ENCODE measurements at regions not wholly inside any gene's neighbourhood (a gene's known extent, or its start where the extent isn't known, plus 50 kb on each side); places are given as distances from the start of the nearest gene placed in this dataset.

DNA sequence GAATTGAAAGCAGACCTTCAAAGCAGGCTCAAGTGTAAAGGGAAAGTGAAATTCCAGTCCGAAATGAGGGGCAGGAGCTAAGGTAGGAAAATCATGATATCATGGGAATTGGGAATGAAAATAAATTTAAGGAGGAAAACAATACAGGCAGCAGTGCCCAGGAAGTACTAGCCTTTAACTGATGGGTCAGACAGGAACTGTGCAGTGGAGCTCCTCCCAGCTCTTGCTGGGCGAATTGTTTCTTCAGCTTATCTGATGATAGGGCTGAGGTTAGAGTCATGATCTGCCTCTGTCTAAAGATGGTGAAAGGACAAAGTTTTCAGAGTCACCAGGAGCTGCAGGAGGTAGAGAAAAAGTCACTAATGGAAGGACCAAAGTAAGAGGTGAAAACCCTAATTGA lies 457.9 kb upstream of the PTCHD4 start:
- TF ChIP-seq, protein P1, sequence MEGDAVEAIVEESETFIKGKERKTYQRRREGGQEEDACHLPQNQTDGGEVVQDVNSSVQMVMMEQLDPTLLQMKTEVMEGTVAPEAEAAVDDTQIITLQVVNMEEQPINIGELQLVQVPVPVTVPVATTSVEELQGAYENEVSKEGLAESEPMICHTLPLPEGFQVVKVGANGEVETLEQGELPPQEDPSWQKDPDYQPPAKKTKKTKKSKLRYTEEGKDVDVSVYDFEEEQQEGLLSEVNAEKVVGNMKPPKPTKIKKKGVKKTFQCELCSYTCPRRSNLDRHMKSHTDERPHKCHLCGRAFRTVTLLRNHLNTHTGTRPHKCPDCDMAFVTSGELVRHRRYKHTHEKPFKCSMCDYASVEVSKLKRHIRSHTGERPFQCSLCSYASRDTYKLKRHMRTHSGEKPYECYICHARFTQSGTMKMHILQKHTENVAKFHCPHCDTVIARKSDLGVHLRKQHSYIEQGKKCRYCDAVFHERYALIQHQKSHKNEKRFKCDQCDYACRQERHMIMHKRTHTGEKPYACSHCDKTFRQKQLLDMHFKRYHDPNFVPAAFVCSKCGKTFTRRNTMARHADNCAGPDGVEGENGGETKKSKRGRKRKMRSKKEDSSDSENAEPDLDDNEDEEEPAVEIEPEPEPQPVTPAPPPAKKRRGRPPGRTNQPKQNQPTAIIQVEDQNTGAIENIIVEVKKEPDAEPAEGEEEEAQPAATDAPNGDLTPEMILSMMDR (IDR thresholded peaks at IDR 0.05) = no peak
- H3K4me3 Mint-ChIP-seq = no peak overlapping the region
- ChIA-PET POLR2A (no interaction called here), CTCF (no interaction called here)
- DNase-seq (no peak), ATAC-seq (ENCODE audit: low read depth) (no peak)
- no peaks in the 10 kb centered on the region for H3K27me3 Mint-ChIP-seq
- no peaks in the 10 kb centered on the region for H3K4me1 Mint-ChIP-seq
- intact Hi-C loops (cut with micrococcal nuclease) = no loop called here
- H3K36me3 Mint-ChIP-seq (ENCODE audit: low read depth) = no peaks in the 10 kb centered on the region
- peaks cover 2% of the 10 kb centered on the region for H3K9me3 Mint-ChIP-seq
- no peak overlapping the region for H3K27ac Mint-ChIP-seq

DNA sequence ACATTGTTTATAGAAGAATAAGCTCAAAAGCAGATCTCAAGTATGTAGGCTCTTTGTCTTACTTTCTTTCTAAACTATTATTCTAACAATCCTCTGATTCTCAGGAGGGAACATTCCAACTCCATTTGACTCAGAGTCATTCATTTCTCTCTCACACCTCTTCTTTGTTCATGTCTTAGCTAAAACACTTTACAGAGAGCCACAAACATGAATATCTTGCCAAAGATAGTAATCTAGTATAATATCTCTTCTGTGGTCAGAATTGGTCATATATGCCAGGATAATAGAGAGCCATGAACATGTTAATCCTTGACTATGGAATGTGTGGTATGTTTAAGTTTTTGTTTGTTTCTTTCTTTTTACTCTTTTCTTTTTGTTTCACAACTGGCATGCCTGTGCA lies 456.0 kb upstream of the PTCHD4 start:
- ChIA-PET POLR2A (no interaction called here), CTCF (no interaction called here)
- TF ChIP-seq, protein P1 (IDR thresholded peaks at IDR 0.05) = no peak
- H3K27me3 Mint-ChIP-seq = no peaks in the 10 kb centered on the region
- peaks cover 2% of the 10 kb centered on the region for H3K9me3 Mint-ChIP-seq
- H3K27ac Mint-ChIP-seq = no peak overlapping the region
- H3K4me3 Mint-ChIP-seq = no peak overlapping the region
- intact Hi-C loops (cut with micrococcal nuclease) = no loop called here
- H3K4me1 Mint-ChIP-seq = no peaks in the 10 kb centered on the region
- H3K36me3 Mint-ChIP-seq (ENCODE audit: low read depth) = no peaks in the 10 kb centered on the region
- DNase-seq (no peak), ATAC-seq (ENCODE audit: low read depth) (no peak)

DNA sequence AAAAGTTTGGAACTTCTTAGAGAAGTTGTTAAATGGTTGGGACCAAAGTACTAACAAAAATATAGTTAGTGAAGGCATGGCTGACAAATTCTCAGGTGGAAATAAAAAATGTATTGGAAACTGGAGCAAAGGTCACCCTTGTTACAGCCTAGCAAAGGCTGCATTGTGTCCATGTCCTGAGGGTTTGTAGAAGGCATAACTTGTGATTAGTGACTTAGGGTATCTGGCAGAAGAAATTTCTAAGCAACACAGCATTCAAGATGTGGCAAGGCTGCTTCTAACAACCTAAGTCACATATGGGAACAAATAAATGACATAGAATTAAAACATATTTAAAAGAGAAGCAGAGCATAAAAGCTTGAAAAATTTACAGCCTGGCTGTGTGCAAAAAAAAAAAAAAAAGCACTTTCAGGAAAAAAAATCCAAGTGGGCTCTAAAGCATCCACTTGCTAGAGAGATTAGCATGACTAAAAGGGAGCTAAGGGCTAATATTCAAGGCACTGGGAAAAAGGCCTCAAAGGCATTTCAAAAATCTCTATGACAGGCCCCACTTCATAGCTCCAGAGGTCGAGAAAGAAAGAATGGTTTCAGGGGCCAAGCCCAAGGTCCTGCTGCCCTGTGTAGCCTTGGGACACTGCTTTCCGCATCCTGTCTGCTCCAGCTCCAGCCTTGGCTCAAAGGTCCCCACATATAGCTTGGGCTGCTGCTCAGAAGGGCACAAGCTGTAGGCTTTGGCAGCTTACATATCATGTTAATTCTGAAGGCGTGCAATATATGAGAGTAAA lies 453.2 kb upstream of the PTCHD4 start:
- ChIA-PET POLR2A (no interaction called here), CTCF (no interaction called here)
- no peaks in the 10 kb centered on the region for H3K4me1 Mint-ChIP-seq
- peaks cover 2% of the 10 kb centered on the region for H3K9me3 Mint-ChIP-seq
- no peak overlapping the region for H3K4me3 Mint-ChIP-seq
- ATAC-seq (ENCODE audit: low read depth) (no peak), DNase-seq (no peak)
- H3K36me3 Mint-ChIP-seq (ENCODE audit: low read depth) = no peaks in the 10 kb centered on the region
- no peaks in the 10 kb centered on the region for H3K27me3 Mint-ChIP-seq
- H3K27ac Mint-ChIP-seq = no peak overlapping the region
- TF ChIP-seq, protein P1 (IDR thresholded peaks at IDR 0.05) = no peak
- intact Hi-C loops (cut with micrococcal nuclease) = no loop called here

DNA sequence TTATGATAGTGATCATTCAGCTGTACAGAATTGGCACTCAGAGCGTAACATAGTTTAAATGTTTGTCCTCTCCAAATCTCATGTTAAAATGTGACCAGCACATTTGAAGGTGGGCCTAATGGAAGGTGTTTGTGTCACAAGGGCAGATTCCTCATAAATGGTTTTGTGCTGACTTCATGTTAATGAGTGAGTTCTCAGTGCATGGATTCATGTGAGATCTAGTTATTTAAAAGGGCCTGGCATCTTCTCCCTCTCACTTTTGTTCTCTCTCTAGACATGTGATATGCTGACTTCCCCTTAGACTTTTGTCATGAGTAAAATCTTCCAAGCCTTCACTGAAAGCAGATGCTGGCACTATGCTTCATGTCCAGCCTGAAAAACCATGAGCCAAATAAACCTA lies 452.4 kb upstream of the PTCHD4 start:
- ATAC-seq (ENCODE audit: low read depth) (no peak), DNase-seq (no peak)
- Mint-ChIP-seq H3K27me3 (no peaks in the 10 kb centered on the region), H3K27ac (no peak overlapping the region), H3K4me3 (no peak overlapping the region), H3K36me3 (ENCODE audit: low read depth) (no peaks in the 10 kb centered on the region), H3K4me1 (no peaks in the 10 kb centered on the region), H3K9me3 (no peaks in the 10 kb centered on the region)
- ChIA-PET POLR2A (no interaction called here), CTCF (no interaction called here)
- intact Hi-C loops (cut with micrococcal nuclease) = no loop called here
- TF ChIP-seq, protein P1 (IDR thresholded peaks at IDR 0.05) = no peak

DNA sequence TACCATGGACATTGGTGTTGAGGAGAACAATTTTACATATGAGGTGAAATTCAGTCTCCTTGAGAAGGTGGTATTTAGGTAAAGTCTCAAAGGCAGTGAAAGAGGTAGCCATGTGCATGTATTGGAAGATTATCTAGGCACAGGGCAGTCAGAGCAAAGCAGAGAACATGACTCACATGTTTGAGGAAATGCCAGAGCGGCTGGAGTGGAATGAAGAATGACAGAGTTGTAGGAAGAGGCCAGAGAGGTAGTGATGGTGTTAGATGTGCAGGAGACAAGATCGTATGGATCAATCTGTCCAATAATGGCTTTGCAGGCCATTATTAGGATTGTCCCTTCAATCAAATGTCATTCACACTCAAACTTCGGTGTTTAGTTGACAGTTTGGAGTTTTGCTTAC lies 449.4 kb upstream of the PTCHD4 start:
- ATAC-seq (ENCODE audit: low read depth) (no peak), DNase-seq (no peak)
- no peaks in the 10 kb centered on the region for H3K4me1 Mint-ChIP-seq
- TF ChIP-seq, protein P1 (IDR thresholded peaks at IDR 0.05) = no peak
- peaks cover 2% of the 10 kb centered on the region for H3K9me3 Mint-ChIP-seq
- H3K36me3 Mint-ChIP-seq (ENCODE audit: low read depth) = no peaks in the 10 kb centered on the region
- CTCF ChIA-PET = no interaction called here
- no peak overlapping the region for H3K27ac Mint-ChIP-seq
- H3K27me3 Mint-ChIP-seq = no peaks in the 10 kb centered on the region
- POLR2A ChIA-PET = no interaction called here
- intact Hi-C loops (cut with micrococcal nuclease) = no loop called here
- no peak overlapping the region for H3K4me3 Mint-ChIP-seq
